OCI-LY7 (cell line): ENCODE measurements at regions not wholly inside any gene's neighbourhood (a gene's known extent, or its start where the extent isn't known, plus 50 kb on each side); places are given as distances from the start of the nearest gene placed in this dataset.

Experiments
- BruUV-seq: library from RNA; stranded (reverse); fragments of 400-500 nt; replicated peaks from 2 replicates; lab custom pipeline; 2021; lab: Mats Ljungman, UMichigan
- CTCF ChIA-PET: fragments of 300-600 bp; sonication (Branson Sonifier 250); formaldehyde crosslinking; loops from one replicate; lab custom pipeline; 2022; ENCODE audit warnings: antibody characterized with exemption; ENCODE audit not compliant: unreplicated experiment; lab: Charles Lee
- POLR2A ChIA-PET: fragments of 300-600 bp; sonication (Branson Sonifier 250); formaldehyde crosslinking; loops from one replicate; lab custom pipeline; 2022; ENCODE audit warnings: antibody characterized with exemption; lab: Charles Lee
- DNase-seq: peaks from one replicate; pipeline ENCODE4 v3.0.0-alpha.2; 2015; ENCODE audit warnings: low spot score
- H2AFZ ChIP-seq: fragments of 200-600 bp; sonication (generic), shearing (Covaris generic); 2 replicates; pipeline ENCODE4 v1.6.1; 2014; ENCODE audit warnings: mild to moderate bottlenecking, antibody characterized with exemption, low read length, moderate library complexity
- H3K27ac ChIP-seq: fragments of 200-600 bp; sonication (generic); 2 replicates; pipeline ENCODE4 v1.5.1; 2014; ENCODE audit warnings: mixed run types, low read depth, mild to moderate bottlenecking, moderate library complexity, low read length, inconsistent platforms; ENCODE audit not compliant: poor library complexity, severe bottlenecking
- H3K36me3 ChIP-seq: fragments of 200-600 bp; sonication (generic); 2 replicates; pipeline ENCODE4 v1.6.1; 2014; ENCODE audit warnings: mild to moderate bottlenecking, antibody characterized with exemption, low read length, moderate library complexity, mixed read lengths; ENCODE audit not compliant: insufficient read depth
- H3K4me1 ChIP-seq: fragments of 200-600 bp; sonication (generic); 2 replicates; pipeline ENCODE4 v1.5.1; 2014; ENCODE audit warnings: mild to moderate bottlenecking, low read length; ENCODE audit not compliant: insufficient read depth, poor library complexity, severe bottlenecking
- H3K4me2 ChIP-seq: fragments of 200-600 bp; sonication (generic); 2 replicates; pipeline ENCODE4 v1.6.1; 2014; ENCODE audit warnings: mild to moderate bottlenecking, low read length
- H3K4me3 ChIP-seq: fragments of 200-600 bp; sonication (generic); 2 replicates; pipeline ENCODE4 v1.5.1; 2014; ENCODE audit warnings: mild to moderate bottlenecking, low read depth, low read length; ENCODE audit not compliant: poor library complexity, severe bottlenecking
- H3K79me2 ChIP-seq: fragments of 200-600 bp; sonication (generic); 2 replicates; pipeline ENCODE4 v1.6.1; 2016; ENCODE audit warnings: low read depth, mild to moderate bottlenecking, low read length, moderate library complexity, mixed read lengths; ENCODE audit not compliant: insufficient read depth
- H3K9me2 ChIP-seq: fragments of 200-600 bp; sonication (generic); 2 replicates; pipeline ENCODE4 v1.6.1; 2016; ENCODE audit warnings: mild to moderate bottlenecking, low read length, mixed read lengths; ENCODE audit not compliant: insufficient read depth
- H3K9me3 ChIP-seq: fragments of 200-600 bp; sonication (generic); 2 replicates; pipeline ENCODE4 v1.6.1; 2014; ENCODE audit warnings: mild to moderate bottlenecking, mixed run types, low read length, mixed read lengths
- H4K20me1 ChIP-seq: fragments of 200-600 bp; sonication (generic); 2 replicates; pipeline ENCODE4 v1.6.1; 2014; ENCODE audit warnings: mild to moderate bottlenecking, antibody characterized with exemption, low read length, moderate library complexity, mixed read lengths; ENCODE audit not compliant: insufficient read depth
- EZH2phosphoT487 ChIP-seq: fragments of 200-600 bp; sonication (generic); IDR thresholded peaks from 2 replicates; pipeline ENCODE4 v1.6.1; 2018; ENCODE audit warnings: low read depth, borderline replicate concordance, mild to moderate bottlenecking, mixed run types, antibody characterized with exemption, low read length, moderate library complexity, mixed read lengths
- intact Hi-C: fragments of 100-400 bp; cut with micrococcal nuclease; formaldehyde crosslinking; loops from one replicate; pipeline ENCODE4 v1.10.0; 2022; ENCODE audit not compliant: unreplicated experiment
- TF ChIP-seq, protein P1 (sequence below): fragments of 200-600 bp; sonication (generic); conservative IDR thresholded peaks from 2 replicates; pipeline ENCODE4 v1.5.1; 2014; ENCODE audit warnings: mild to moderate bottlenecking, antibody characterized with exemption, low read length, moderate library complexity, mixed read lengths

DNA sequence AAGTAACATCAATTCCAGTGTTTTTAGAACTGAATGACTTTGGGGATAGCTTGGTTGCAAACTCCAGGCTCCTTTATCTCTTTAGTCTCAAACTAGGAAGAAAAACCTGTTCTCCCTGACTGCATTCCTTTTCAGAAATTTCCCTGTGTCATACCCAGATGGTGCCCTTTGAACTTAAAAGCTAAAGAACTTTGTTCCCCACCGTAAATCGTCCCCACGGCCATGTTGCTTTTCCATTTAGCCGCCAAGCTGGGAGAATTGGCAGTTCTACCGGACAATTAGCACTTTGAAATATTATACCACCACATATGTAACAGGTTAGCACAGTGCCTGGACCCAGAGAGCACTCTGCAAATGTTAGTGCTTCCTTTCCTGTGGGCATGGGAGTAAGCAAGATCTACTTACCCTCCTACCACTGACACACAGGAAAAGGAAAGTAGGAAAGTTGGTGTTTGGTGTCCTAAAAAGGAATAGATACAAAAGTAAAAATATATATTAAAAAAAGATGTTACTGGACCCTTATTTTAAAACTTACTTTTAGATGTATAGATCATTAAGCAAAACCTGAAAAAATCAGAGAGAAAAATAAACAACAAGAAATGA lies 191.9 kb upstream of the MIR17HG start:
- H3K4me1 ChIP-seq = no peaks in the 10 kb centered on the region
- H2AFZ ChIP-seq = no peak overlapping the region
- no peak overlapping the region for H3K4me2 ChIP-seq
- H3K79me2 ChIP-seq = no peaks in the 10 kb centered on the region
- no peak for TF ChIP-seq EZH2phosphoT487
- TF ChIP-seq, protein P1, sequence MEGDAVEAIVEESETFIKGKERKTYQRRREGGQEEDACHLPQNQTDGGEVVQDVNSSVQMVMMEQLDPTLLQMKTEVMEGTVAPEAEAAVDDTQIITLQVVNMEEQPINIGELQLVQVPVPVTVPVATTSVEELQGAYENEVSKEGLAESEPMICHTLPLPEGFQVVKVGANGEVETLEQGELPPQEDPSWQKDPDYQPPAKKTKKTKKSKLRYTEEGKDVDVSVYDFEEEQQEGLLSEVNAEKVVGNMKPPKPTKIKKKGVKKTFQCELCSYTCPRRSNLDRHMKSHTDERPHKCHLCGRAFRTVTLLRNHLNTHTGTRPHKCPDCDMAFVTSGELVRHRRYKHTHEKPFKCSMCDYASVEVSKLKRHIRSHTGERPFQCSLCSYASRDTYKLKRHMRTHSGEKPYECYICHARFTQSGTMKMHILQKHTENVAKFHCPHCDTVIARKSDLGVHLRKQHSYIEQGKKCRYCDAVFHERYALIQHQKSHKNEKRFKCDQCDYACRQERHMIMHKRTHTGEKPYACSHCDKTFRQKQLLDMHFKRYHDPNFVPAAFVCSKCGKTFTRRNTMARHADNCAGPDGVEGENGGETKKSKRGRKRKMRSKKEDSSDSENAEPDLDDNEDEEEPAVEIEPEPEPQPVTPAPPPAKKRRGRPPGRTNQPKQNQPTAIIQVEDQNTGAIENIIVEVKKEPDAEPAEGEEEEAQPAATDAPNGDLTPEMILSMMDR = no peak
- H3K27ac ChIP-seq = no peak overlapping the region
- no peaks in the 10 kb centered on the region for H4K20me1 ChIP-seq
- H3K9me3 ChIP-seq = no peaks in the 10 kb centered on the region
- intact Hi-C loops = no loop called here
- no peak for DNase-seq
- BruUV-seq = no TSS peak
- H3K9me2 ChIP-seq = no peaks in the 10 kb centered on the region
- no peaks in the 10 kb centered on the region for H3K36me3 ChIP-seq
- ChIA-PET POLR2A (interaction anchor here (0.6 to 4.7 kb wide), 14 partner anchors 9 to 871 kb away, joined by 3 to 30 read pairs (median 4); no protein-coding TSS in a partner anchor), CTCF (no interaction called here)
- no peak overlapping the region for H3K4me3 ChIP-seq

GRCh38 chr13:91157273-91158016 lies 190.0 kb upstream of the MIR17HG start:
- no peak overlapping the region for H3K27ac ChIP-seq
- DNase-seq = no peak

More at GRCh38 chr13:91157273-91158016, 190.0 kb upstream of the MIR17HG start:
- H3K9me3 ChIP-seq = no peaks in the 10 kb centered on the region
- no peaks in the 10 kb centered on the region for H4K20me1 ChIP-seq
- no peaks in the 10 kb centered on the region for H3K9me2 ChIP-seq
- no peak overlapping the region for H3K4me3 ChIP-seq
- H3K79me2 ChIP-seq = no peaks in the 10 kb centered on the region
- no peaks in the 10 kb centered on the region for H3K36me3 ChIP-seq
- TF ChIP-seq EZH2phosphoT487 = no peak
- TF ChIP-seq, protein P1 = no peak
- no TSS peak for BruUV-seq
- no peaks in the 10 kb centered on the region for H3K4me1 ChIP-seq
- intact Hi-C loops = no loop called here
- no peak overlapping the region for H2AFZ ChIP-seq
- CTCF ChIA-PET = no interaction called here
- H3K4me2 ChIP-seq = no peak overlapping the region
- POLR2A ChIA-PET = interaction anchor here (0.6 to 4.7 kb wide), 16 partner anchors 8 to 1124 kb away, joined by 3 to 30 read pairs (median 4); no protein-coding TSS in a partner anchor
